ENCODE measurements at regions not wholly inside any gene's neighbourhood (a gene's known extent, or its start where the extent isn't known, plus 50 kb on each side); places are given as distances from the start of the nearest gene placed in this dataset.
A peak's percentile ranks its signal among the peaks of the same experiment; 100 is the strongest.
"Not testable (repeated sequence)": the region's sequence is repeated elsewhere in the genome, so short reads cannot be mapped to it uniquely, and the experiment has no call there.

DNA sequence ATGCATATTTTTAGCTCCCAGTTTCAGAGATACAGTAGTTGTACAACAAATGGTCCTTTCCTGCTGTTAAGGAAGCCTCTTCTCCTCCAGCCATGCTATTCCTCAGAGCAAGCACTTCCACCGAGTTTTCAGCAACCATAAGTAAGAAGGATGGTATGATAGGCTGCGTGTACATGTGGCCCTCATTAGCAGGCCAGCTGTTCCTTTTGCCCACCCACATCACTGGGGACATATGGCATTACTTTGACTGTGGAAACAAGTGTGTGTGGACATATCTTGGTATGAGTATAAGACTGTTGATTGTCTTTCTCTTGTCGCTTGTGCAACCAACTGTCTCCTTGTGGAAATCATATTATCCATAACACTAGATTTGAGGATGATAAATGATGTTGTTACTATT lies 129.4 kb upstream of the ZNF717 start:
- peak; percentile 46 for DNase-seq (ENCODE audit: low read depth)
- not testable (repeated sequence) for H3K27me3 ChIP-seq (replicated peaks; ENCODE audit: control insufficient read depth, insufficient read depth, low read length); H3K9me3 ChIP-seq (ENCODE audit: control insufficient read depth, low read length); H3K4me1 ChIP-seq (ENCODE audit: control insufficient read depth, insufficient read depth, low read length); H3K9ac ChIP-seq (ENCODE audit: low read length); H3K4me3 ChIP-seq (ENCODE audit: low read length); H3K36me3 ChIP-seq (ENCODE audit: control insufficient read depth, insufficient read depth, low read length, severe bottlenecking)

DNA sequence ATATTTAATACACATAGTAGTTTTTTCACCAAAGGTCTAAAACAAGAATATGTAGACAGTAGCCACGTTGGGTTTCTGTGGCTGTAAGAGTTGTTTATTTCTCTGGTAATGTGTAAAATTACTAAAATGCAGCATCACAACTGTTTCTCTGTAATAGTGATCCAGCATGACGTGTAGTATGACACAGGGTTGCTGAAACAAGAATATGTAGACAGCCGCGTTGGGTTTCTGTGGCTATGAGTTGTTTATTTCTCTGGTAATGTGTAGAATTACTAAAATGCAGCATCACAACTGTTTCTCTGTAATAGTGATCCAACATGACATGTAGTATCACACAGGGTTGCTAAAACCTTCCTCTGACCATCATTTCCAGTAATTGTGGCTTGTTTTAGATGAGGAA lies 153.6 kb upstream of the ZNF717 start:
- H3K4me3 ChIP-seq (ENCODE audit: low read length): no peak overlapping the region
- no peaks in the 10 kb centered on the region for H3K4me1 ChIP-seq (ENCODE audit: control insufficient read depth, insufficient read depth, low read length)
- DNase-seq (ENCODE audit: low read depth): no peak
- no peak overlapping the region for H3K9ac ChIP-seq (ENCODE audit: low read length)
- H3K27me3 ChIP-seq (replicated peaks; ENCODE audit: control insufficient read depth, insufficient read depth, low read length): no peaks in the 10 kb centered on the region
- H3K9me3 ChIP-seq (ENCODE audit: control insufficient read depth, low read length): no peaks in the 10 kb centered on the region
- H3K36me3 ChIP-seq (ENCODE audit: control insufficient read depth, insufficient read depth, low read length, severe bottlenecking): no peaks in the 10 kb centered on the region

DNA sequence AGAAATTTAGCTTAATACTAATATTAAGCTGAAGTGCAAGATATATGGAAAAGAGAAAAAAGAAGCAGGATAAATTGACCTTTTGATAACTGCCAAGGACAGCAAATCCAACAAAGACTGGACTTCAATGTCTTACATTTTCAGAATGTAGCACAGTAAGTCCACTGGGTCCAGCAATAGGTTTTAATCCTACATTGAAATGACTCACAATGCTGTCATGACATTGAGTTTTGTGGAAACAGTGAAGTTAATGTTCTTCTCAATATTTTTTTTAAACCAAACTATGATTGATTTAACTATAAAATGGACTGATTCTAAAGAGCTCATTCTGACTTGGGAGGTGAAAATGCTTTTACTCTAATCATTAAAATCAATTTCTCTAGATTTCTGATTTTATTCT lies 166.6 kb upstream of the ZNF717 start:
- Histone ChIP-seq H3K27me3 (replicated peaks; ENCODE audit: control insufficient read depth, insufficient read depth, low read length) (no peaks in the 10 kb centered on the region), H3K9ac (ENCODE audit: low read length) (no peak overlapping the region), H3K9me3 (ENCODE audit: control insufficient read depth, low read length) (no peaks in the 10 kb centered on the region), H3K4me1 (ENCODE audit: control insufficient read depth, insufficient read depth, low read length) (no peaks in the 10 kb centered on the region), H3K4me3 (ENCODE audit: low read length) (no peak overlapping the region), H3K36me3 (ENCODE audit: control insufficient read depth, insufficient read depth, low read length, severe bottlenecking) (no peaks in the 10 kb centered on the region)
- DNase-seq (ENCODE audit: low read depth): peak; percentile 38

DNA sequence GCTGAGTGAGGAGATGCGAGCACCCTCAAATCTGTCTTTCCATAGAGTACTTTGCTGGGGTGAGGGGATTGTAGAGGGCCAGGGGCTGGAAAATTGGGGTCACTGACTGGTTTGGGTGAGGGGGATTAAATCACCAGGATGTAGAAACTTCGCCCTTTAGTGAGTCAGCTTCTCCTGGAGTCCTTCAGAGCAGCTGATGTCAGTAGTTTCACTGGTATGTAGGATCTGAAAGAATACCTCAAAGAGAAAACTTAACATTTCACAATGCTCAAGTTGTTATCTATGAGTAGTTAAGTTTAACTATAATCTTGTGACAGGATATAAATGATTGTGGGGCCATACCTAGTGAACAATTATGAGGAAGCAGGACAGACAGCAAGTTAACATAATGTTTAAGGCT lies 174.7 kb upstream of the ZNF717 start:
- H3K27me3 ChIP-seq (replicated peaks; ENCODE audit: control insufficient read depth, insufficient read depth, low read length); H3K9ac ChIP-seq (ENCODE audit: low read length); H3K4me3 ChIP-seq (ENCODE audit: low read length); H3K4me1 ChIP-seq (ENCODE audit: control insufficient read depth, insufficient read depth, low read length); H3K36me3 ChIP-seq (ENCODE audit: control insufficient read depth, insufficient read depth, low read length, severe bottlenecking): not testable (repeated sequence)
- H3K9me3 ChIP-seq (ENCODE audit: control insufficient read depth, low read length): peaks cover 17% of the 10 kb centered on the region
- DNase-seq (ENCODE audit: low read depth): peak; percentile 42

DNA sequence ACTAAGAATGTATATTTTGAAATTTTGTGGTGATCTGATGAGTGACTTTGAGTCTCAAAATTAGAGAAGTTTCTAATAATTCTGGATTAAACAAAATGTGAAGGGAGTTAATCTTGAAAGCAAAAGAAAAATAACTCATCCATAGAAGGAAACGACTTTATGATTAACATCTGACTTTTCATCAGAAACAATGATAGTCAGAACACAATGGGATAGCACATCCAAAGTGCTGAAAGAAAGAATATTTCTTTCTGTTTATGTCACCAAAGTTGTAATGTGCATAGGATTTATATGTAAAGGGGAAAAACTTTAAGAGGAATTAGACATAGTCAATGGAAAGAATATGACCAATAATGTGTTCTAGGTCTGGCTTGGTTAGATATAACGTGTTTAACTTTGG lies 176.7 kb upstream of the ZNF717 start:
- H3K36me3 ChIP-seq (ENCODE audit: control insufficient read depth, insufficient read depth, low read length, severe bottlenecking); H3K4me3 ChIP-seq (ENCODE audit: low read length); H3K9ac ChIP-seq (ENCODE audit: low read length); H3K27me3 ChIP-seq (replicated peaks; ENCODE audit: control insufficient read depth, insufficient read depth, low read length); H3K4me1 ChIP-seq (ENCODE audit: control insufficient read depth, insufficient read depth, low read length); DNase-seq (ENCODE audit: low read depth): not testable (repeated sequence)
- H3K9me3 ChIP-seq (ENCODE audit: control insufficient read depth, low read length): peaks cover 17% of the 10 kb centered on the region

DNA sequence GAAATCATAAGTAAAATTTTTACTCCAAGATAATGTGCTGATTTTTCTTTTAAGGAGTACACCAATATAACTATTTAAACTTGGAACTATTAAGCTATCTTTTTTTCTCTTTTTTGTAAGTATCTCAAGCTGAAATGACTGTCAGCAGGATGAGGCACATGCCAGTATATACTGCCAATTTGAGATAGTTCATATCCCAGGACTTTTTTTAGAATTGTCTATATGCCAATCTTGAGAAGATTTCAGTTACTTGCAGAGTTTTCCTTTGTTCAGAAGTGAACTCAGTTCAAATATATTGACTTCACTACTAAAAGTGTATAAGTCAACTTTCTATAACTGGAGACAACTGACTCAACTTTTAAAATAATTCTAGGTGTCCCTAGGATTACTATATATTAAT lies 181.7 kb upstream of the ZNF717 start:
- no peaks in the 10 kb centered on the region for H3K36me3 ChIP-seq (ENCODE audit: control insufficient read depth, insufficient read depth, low read length, severe bottlenecking)
- DNase-seq (ENCODE audit: low read depth): no peak

DNA sequence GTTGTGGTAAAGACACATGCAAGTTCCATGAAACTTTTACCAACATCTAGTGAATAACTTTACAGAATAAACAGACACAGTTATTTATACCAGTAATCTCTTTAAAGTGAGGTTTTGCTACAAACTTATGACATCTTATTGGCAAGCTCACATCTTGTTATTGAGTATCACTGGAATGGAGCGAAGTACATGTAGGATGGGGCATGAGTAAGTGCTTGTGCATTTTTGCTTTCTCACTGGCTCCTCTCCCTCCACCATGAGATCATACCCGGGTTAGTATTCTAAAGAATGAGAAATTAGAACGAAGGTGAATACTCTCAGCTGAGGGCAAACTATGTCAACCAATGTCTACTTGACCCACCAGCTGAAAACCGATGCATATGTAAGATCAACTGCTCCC lies 193.3 kb upstream of the ZNF717 start:
- no peaks in the 10 kb centered on the region for H3K27me3 ChIP-seq (replicated peaks; ENCODE audit: control insufficient read depth, insufficient read depth, low read length)
- no peaks in the 10 kb centered on the region for H3K4me1 ChIP-seq (ENCODE audit: control insufficient read depth, insufficient read depth, low read length)
- H3K9me3 ChIP-seq (ENCODE audit: control insufficient read depth, low read length): peaks cover 2% of the 10 kb centered on the region
- no peak overlapping the region for H3K4me3 ChIP-seq (ENCODE audit: low read length)
- peak; percentile 44 for DNase-seq (ENCODE audit: low read depth)
- no peaks in the 10 kb centered on the region for H3K36me3 ChIP-seq (ENCODE audit: control insufficient read depth, insufficient read depth, low read length, severe bottlenecking)
- H3K9ac ChIP-seq (ENCODE audit: low read length): no peak overlapping the region

More for the DNA sequence above, 181.7 kb upstream of the ZNF717 start:
- Histone ChIP-seq H3K4me1 (ENCODE audit: control insufficient read depth, insufficient read depth, low read length) (no peaks in the 10 kb centered on the region), H3K27me3 (replicated peaks; ENCODE audit: control insufficient read depth, insufficient read depth, low read length) (no peaks in the 10 kb centered on the region), H3K9ac (ENCODE audit: low read length) (no peak overlapping the region), H3K9me3 (ENCODE audit: control insufficient read depth, low read length) (peaks cover 6% of the 10 kb centered on the region), H3K4me3 (ENCODE audit: low read length) (no peak overlapping the region)

DNA sequence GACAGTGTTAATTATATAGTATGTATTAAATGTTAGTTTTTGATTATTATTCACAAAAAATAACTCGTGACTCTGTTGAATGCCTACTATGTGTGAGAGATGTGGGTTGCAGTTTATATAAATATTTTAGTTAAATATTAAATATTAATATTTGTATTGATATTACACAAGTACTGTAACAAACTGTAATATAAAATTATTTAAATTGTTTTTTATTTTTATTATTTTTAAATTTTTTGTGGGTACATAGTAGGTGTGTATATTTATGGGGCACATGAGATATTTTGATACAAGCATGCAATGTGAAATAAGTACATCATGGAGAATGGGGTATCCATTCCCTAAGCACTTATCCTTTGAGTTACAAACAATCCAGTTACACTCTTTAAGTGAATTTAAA lies 196.1 kb upstream of the ZNF717 start:
- H3K27me3 ChIP-seq (replicated peaks; ENCODE audit: control insufficient read depth, insufficient read depth, low read length): no peaks in the 10 kb centered on the region
- no peaks in the 10 kb centered on the region for H3K4me1 ChIP-seq (ENCODE audit: control insufficient read depth, insufficient read depth, low read length)
- no peak for DNase-seq (ENCODE audit: low read depth)
- H3K9ac ChIP-seq (ENCODE audit: low read length): no peak overlapping the region
- H3K9me3 ChIP-seq (ENCODE audit: control insufficient read depth, low read length): peaks cover 2% of the 10 kb centered on the region
- H3K36me3 ChIP-seq (ENCODE audit: control insufficient read depth, insufficient read depth, low read length, severe bottlenecking): no peaks in the 10 kb centered on the region
- H3K4me3 ChIP-seq (ENCODE audit: low read length): no peak overlapping the region

DNA sequence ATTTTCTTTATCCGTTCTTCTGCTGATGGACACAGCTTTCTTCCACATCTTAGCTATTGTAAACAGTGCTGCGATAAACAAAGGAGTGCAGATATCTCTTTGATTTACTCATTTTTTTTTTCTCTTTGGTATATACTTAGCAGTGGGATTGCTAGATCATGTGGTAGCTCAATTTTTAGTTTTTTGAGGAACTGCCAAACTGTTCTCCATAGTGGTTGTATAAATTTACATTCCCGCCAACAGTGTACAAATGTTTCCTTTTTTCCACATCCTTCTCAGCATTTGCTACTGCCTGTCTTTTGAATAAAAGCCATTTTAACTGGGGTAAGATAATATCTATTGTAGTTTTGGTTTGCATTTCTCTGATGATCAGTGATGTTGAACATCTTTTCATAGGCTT lies 196.8 kb upstream of the ZNF717 start:
- H3K9me3 ChIP-seq (ENCODE audit: control insufficient read depth, low read length): no peaks in the 10 kb centered on the region
- no peaks in the 10 kb centered on the region for H3K4me1 ChIP-seq (ENCODE audit: control insufficient read depth, insufficient read depth, low read length)
- no peak for DNase-seq (ENCODE audit: low read depth)
- no peaks in the 10 kb centered on the region for H3K36me3 ChIP-seq (ENCODE audit: control insufficient read depth, insufficient read depth, low read length, severe bottlenecking)
- no peak overlapping the region for H3K9ac ChIP-seq (ENCODE audit: low read length)
- no peaks in the 10 kb centered on the region for H3K27me3 ChIP-seq (replicated peaks; ENCODE audit: control insufficient read depth, insufficient read depth, low read length)
- H3K4me3 ChIP-seq (ENCODE audit: low read length): no peak overlapping the region

DNA sequence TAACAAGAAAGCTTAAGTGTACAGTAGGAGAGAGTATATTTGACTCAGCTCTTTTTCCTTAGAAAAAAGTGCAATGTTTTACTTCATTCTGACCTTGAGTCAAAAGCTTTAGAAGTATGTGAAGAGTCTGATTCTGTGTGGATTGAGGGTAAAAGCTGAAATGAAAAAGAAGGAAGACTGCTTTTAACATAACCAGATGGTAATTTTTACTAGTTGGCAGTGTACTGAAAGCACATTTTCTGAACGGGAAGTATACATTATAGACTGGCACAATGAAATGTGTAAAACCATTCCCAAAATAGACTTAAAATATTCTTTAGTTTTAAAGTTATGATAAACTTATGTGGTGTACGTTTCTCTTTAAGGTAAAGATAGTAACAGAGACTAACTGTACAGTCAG lies 197.8 kb upstream of the ZNF717 start:
- no peaks in the 10 kb centered on the region for H3K9me3 ChIP-seq (ENCODE audit: control insufficient read depth, low read length)
- no peak overlapping the region for H3K4me3 ChIP-seq (ENCODE audit: low read length)
- H3K4me1 ChIP-seq (ENCODE audit: control insufficient read depth, insufficient read depth, low read length): no peaks in the 10 kb centered on the region
- H3K9ac ChIP-seq (ENCODE audit: low read length): no peak overlapping the region
- H3K36me3 ChIP-seq (ENCODE audit: control insufficient read depth, insufficient read depth, low read length, severe bottlenecking): no peaks in the 10 kb centered on the region
- H3K27me3 ChIP-seq (replicated peaks; ENCODE audit: control insufficient read depth, insufficient read depth, low read length): no peaks in the 10 kb centered on the region
- DNase-seq (ENCODE audit: low read depth): peak; percentile 45

DNA sequence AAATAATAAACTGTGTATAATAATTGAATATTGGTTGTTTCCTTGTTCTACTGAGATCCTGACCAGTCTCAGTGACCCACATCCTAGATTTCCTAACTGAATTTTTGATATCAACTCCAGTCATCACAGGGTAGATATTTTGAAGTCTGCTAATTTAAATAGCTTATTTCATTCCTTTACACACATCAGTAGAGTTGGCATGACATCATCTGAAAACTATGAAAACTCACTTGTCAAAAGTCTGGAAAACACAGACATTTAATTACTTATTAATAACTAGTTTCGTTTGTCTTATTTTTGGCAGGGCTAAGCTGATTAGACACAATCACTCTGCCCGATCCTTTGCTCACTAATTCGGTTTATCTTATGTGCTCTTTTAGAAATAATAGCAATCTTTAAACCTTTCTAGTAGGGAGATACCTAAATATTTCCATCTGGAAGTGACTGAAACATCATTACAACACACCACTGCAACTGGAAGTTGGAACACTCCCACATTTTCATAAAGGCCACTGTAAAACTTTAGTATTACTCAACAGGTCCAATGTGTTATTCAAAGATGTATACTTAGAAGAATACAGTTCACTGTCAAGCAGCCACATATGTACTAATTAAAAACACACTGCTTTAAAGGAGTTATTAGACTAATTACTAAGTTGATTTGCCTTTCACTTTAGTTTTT lies 198.4 kb upstream of the ZNF717 start:
- Histone ChIP-seq H3K9ac (ENCODE audit: low read length) (no peak overlapping the region), H3K27me3 (replicated peaks; ENCODE audit: control insufficient read depth, insufficient read depth, low read length) (no peaks in the 10 kb centered on the region)
- DNase-seq (ENCODE audit: low read depth): peak; percentile 74

DNA sequence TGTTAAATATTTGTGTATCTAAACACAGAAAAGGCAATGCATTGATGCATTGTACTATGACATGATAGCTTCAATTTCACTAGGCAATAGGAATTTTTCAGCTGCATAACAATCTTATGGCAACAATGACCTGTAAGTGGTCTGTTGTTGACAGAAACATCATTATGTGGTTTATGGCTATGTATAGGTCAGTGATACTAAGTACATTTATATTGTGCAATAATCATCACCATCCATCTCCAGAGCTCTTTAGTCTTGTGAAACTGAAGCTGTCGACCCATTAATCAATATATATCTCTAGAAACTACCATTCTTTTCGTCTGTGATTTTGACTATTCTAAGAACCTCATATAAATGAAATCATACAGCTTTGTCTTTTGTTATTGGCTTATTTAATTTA lies 200.1 kb upstream of the ZNF717 start:
- no peak for DNase-seq (ENCODE audit: low read depth)
- Histone ChIP-seq H3K4me3 (ENCODE audit: low read length) (no peak overlapping the region), H3K4me1 (ENCODE audit: control insufficient read depth, insufficient read depth, low read length) (no peaks in the 10 kb centered on the region), H3K27me3 (replicated peaks; ENCODE audit: control insufficient read depth, insufficient read depth, low read length) (no peaks in the 10 kb centered on the region), H3K9me3 (ENCODE audit: control insufficient read depth, low read length) (no peaks in the 10 kb centered on the region), H3K36me3 (ENCODE audit: control insufficient read depth, insufficient read depth, low read length, severe bottlenecking) (no peaks in the 10 kb centered on the region), H3K9ac (ENCODE audit: low read length) (no peak overlapping the region)

More for the DNA sequence above, 198.4 kb upstream of the ZNF717 start:
- no peaks in the 10 kb centered on the region for H3K9me3 ChIP-seq (ENCODE audit: control insufficient read depth, low read length)
- no peak overlapping the region for H3K4me3 ChIP-seq (ENCODE audit: low read length)
- H3K36me3 ChIP-seq (ENCODE audit: control insufficient read depth, insufficient read depth, low read length, severe bottlenecking): no peaks in the 10 kb centered on the region
- H3K4me1 ChIP-seq (ENCODE audit: control insufficient read depth, insufficient read depth, low read length): no peaks in the 10 kb centered on the region
